NCI-H1105 treated with DMSO at 0.1 percent for 48 hours (cell line): ENCODE measurements at regions not wholly inside any gene's neighbourhood (a gene's known extent, or its start where the extent isn't known, plus 50 kb on each side); places are given as distances from the start of the nearest gene placed in this dataset.
"Not testable (repeated sequence)": the region's sequence is repeated elsewhere in the genome, so short reads cannot be mapped to it uniquely, and the experiment has no call there.

Experiments used
- DNase-seq: peaks from one replicate; lab custom pipeline; 2025; lab: John Stamatoyannopoulos, UW

DNA sequence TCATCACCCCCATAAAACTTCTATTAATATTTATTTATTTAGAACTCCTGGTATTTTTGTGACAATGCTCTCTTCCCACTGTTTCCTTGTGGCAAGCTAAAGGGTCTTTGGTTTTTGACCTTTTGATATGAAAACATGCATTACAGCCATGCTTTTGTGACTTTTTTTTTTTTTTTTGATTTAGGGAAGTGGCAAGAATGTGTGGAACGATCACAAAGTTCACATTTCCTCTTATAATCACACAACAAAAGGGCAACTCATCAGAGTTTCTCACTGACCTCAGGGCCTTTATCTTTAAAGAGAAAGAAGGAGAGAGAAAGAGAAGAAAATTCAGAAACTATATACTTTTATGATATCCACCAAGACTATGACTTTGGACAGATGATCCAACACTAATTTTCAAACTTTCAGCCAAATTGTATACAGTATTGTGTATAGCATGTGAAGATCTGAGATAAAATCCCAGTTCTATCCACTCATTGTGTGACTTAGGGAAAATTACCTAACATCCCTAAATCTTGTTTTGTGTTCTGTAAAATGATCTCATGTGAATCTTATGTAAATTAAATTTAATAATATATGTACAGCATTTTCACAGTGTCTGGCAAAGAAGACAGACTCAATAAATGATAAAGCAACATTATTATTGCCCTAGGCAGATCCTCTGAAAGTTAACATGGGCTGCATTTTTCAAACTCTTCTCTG lies 106.8 kb upstream of the MARCKS start:
- DNase-seq, result no peak

DNA sequence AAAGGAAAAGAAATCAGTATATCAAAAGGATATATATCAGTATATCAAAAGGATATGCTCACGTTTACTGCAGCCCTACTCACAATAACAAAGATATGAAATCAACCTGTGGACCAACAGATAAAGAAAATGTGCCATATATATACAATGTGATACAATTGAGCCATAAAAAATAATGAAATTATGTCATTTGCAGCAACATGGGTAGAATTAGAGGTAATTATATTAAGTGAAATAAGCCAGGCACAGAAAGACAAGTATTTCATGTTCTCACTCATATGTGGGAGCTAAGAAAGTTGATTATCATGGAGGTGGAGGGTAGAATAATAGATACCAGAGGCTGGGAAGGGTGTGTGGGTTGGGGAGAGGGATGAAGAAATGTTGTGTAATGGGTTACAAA lies 102.9 kb upstream of the MARCKS start:
- no peak for DNase-seq

DNA sequence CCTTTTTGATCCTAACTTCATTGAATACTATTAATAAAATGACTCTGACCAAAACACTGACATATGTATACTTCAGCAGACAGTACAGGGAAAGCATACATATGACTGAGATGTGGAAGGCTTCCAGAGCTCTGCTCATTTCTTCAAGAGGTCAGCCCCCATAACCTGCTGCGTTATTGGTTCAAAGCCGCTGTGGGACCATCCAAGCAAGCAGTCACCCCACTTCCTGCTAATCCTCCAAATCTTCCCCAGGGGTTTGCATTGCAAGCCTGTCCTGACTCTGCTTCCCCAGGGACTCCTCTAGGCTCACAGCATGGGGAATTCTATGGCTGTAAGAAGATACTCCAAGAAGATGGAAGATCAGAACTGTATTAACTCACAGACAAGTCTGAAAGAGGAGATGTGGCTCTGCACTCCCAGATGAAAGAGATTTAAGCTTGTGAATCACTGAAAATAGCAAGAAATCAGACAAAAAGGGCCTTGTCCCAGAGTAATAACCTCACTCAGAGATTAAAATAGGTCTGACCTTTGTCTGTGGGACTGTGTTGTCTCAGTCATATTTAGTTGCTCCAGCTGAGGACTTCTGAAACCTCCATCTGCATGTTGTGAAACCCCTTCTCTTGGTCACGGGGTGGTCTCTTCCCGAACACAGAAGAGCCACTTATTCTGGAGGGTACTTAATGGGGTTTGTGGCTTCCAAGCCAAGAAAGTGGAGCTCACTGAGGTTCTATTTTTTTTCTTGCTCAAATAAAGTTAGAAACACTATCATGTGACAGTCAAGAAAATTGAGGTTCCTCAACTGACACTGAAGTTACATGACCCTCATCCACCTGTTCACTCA lies 101.5 kb upstream of the MARCKS start:
- no peak for DNase-seq

DNA sequence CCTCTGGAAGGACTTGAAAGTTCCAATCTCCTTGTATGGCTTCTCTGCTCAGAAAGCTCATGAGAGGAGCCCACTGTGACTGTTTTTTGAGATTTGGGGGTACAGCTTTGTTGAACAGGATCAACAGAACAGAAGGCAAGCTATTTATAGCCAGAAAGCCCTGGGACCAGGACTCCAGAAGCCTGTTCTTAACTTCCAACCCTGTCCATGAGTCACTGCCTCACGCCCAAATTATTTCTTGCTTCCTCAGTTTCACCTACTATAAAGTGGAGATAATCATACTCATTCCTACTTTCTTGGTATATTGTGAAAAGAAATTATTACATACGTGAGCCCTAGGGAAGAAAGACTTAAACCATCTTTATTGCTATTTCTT lies 100.9 kb upstream of the MARCKS start:
- no peak for DNase-seq

DNA sequence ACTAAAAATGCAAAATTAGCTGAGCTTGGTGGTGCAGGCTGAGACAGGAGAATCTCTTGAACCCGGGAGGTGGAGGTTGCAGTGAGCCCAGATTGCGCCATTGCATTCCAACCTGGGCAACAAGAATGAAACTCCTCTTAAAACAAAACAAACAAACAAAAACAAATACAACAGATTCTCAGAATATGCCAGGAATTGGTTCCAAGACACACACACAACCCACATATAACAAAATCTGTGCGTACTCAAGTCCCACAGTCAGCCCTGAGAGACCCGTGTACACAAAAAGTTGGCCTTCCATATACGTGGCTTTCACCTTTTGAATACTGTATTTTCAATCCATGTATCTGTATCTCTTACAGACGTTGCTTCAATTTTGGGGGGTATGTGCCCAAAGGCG lies 98.9 kb upstream of the MARCKS start:
- DNase-seq, result no peak

DNA sequence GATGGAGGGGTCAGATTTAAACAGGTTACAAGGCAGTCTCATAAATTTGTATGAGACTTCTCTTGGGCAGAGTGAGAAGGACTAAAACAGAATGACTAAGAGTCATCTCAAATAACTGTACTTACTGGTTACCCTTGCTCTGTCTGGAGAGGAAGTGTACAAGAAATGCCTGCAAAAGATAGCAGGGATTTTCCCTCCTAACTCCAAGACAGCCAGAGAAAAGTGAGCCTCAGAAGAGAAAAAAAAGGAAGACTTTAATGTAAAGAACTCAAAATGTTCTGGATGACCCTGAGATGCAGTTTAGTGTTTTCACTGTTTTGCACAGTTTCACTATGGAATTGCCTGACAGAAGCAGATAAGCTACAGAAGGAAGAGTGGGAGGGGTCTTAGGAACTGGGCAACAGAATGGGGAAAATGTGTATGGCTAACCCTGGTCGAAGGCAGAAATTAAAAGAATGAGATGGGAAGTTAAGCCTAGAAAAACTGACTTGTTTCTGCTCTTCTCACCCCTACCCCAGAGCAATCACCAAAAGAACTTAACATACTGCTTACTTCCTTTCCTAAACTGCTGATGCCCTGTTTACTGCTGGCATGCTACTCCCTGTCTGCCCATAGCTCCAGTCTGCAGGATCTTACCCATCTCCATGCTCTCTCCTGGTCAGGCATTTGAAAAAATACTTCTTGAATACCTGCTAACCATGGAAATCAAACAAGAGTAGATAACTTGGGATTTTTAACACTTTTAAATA lies 98.1 kb upstream of the MARCKS start:
- no peak for DNase-seq

DNA sequence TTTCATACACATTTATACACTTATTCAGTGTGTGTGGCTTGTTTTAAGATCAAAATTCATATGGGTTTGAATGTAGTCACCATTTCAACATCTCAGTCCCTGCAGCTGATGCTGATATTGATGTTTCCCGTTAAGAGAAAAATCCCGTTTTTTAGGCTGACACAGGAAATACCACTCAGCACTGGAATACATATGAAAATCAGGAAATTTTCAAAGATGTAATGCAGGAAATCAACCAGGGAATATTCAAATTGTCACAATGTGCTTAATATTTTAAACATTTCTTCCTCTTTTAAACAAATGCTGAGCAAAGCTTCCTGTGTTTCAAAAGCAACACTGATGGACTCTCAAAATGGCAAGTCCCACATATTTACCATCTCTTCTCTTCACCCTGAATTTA lies 94.5 kb upstream of the MARCKS start:
- DNase-seq, result no peak

DNA sequence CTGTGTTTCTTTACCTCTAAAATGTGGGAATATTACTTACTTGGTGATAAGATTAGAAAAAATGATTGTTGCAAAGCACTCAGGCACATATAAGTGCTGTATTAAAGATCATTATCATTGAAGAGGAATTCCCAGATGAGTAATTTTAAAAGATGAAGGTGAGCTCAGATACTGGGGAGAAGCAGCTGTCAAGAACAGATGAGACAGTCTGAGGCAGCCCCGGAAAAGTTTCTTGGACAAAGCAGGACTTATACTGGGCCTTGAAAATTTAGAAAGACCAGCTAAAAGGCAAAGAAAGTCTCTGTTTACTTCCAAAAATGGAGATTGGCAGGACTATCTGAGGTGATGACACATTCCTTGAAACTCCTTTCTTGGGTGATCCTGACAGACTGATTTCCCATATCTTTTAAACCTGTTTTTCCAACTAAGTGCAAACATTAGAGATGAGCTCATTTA lies 93.8 kb upstream of the MARCKS start:
- no peak for DNase-seq

DNA sequence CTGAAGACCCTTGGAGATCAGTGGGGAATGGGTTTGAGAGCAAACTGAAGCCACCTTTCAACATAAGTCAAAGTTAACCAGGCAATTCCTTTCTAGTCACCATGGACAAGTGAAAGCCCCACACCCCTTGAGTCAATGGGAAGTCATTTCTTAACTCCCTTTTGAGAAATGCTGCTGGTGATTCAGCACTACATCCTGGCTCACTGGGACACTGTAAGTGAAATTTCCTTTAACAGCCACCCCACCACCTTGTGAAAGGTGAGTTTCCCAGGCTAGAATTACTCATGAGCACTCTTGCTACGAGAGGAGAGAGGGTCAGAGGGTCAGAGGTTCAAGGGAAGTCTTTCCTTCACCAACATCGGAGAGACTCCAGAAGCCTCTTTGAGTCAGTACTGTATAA lies 93.3 kb upstream of the MARCKS start:
- no peak for DNase-seq

DNA sequence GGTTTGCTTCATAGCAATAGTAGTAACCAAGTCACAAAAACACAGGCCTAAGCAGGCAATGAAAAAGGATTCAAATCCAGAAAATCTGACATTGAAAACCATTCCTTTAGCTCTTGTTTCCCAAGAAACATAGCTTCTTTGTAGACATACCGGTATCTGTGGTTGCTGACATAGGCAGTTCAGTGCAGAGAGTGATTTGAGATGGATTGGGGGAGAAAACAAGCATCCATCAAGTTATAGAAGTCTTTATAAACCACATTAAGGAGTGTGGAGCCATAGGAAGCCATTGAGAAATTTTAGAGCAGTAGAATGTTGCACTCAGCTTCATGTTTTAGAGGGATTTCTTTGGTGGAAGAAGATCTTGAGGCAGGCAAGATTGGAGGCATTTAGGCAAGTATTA lies 91.2 kb upstream of the MARCKS start:
- no peak for DNase-seq

DNA sequence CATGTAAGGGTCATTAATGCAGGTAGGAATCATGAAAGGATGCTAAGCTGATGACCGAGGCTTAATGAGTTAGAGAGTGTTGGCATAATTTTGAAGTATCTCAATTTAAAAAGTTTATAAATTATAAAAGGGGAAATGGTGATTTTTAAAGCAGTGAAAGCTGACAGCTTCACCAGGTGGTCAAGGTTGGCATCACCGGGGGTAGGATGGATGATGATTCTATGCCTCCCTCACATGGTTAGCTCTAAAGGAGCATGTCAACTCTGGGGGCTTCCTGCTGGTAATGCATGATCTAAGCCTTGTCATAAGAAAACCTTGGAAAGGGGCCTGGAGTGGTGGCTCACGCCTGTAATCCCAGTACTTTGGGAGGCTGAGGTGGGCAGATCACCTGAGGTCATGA lies 89.2 kb upstream of the MARCKS start:
- no peak for DNase-seq

DNA sequence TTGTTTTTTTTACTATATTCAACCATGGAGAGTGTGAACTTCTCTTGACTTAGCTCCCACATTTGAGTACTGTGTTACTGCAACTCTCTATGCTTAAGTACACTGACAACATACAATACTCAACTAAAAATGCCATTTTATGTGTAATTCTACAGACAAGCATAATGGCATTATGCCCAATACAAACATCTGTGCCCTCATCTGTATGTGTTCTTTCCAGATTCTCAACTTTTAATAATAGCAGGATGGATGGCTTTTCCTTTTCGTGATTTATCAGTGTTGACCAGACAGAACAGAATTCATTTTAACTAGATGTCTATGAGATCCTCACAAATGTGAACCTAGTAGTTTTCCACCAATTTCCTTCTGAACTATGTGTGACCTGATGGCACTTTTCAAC lies 84.2 kb upstream of the MARCKS start:
- DNase-seq, result no peak

DNA sequence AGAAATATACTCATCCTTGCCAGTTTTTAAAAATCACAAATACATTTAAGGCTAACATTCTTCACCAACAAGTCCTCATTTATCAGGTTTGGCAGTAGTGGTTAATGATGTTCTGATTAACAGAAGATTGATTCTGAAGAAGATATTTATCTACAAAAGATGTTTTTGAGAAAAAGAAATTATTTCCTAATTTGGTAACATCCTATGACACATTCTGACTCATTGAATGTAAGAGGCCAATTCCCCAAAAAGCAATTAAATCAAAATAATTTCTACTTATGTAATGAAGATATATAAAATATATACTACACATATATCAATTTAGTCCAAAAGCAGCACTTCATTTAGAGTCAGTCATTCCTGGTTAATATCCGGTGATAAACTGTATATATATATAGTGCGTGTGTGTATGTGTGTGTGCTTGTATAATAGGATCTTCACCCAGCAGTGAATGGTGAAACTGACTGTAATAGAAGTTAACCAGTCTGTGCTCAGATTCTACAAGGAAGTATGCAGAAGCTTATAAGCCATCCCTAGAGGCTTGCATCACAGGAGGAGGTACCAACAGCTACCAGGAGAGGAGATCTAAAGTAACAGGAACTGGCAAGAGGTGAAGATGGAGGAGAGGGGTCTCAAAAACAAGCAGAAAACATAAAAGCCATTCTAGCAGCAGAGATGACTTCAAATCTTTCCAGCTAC lies 82.9 kb upstream of the MARCKS start:
- DNase-seq, result no peak

DNA sequence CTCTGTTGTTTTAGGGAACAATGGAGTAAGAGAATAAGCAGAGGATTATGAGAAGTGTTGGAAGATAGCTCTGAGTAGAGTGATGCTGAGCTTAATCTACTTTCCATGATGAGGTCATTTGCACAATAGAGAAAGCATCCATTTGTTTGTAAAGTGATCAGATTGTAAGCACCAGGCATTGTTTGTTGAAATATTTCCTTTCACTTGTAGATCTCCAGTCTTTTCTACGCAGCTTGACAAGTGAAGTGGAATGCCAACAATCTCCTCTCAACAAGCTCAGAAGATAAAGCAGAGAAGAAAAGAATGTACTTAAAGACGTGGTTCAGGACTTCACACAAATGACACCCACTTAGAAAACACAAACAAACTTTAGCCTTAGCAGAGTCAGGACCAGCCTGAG lies 80.1 kb upstream of the MARCKS start:
- no peak for DNase-seq

DNA sequence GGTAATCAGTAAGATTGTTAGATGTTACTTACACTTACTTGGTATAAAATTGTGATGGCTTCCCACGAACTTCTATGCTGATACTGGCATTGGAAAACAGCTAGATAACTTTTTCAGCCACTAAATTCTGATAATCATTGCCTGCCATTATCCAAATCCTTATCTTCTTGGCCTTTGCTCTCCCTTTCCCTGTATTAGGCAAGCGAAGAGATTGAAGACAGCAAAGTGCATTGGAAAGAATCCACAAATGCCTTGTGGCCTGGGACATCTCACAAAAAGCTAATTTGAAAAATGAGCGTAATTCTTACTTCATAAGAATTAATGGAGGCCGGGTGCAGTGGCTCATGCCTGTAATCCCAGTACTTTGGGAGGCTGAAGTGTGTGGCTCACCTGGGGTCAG lies 79.5 kb upstream of the MARCKS start:
- DNase-seq, result no peak

DNA sequence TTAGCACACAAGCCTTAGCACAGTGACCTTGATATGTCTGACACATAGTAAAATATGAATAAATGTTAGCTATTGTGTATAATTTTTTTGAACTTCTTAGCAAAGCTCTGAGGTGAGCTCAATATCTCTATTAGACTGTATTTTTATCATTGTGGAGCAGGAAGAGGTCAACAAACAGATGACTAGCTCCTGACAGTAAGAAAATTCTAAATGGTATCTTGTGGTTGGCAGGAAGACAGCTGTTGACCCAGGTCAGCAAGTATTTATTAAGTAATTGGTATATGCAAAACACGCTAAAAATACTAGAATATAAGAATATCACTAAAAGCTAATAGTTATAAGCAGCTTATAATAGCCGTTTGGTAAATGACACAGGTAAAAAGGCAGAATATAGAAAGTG lies 77.5 kb upstream of the MARCKS start:
- no peak for DNase-seq

DNA sequence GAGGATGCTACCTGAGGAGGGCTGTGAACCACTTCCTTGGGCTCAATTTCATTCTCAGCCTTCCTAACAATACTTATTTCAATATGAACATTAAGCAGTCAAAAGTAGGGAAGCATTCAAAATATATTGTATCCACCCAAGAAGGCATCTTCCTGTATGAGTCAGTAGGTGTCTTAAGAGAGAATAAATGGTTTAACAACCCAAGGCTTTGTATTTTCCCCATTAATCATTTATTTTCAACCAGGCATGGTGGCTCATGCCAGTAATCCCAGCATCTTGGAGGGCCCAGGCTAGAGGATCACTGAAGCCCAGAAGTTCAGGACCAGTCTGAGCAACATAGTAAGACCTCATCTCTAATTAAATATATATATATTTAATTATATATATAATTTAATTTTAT lies 74.5 kb upstream of the MARCKS start:
- no peak for DNase-seq

DNA sequence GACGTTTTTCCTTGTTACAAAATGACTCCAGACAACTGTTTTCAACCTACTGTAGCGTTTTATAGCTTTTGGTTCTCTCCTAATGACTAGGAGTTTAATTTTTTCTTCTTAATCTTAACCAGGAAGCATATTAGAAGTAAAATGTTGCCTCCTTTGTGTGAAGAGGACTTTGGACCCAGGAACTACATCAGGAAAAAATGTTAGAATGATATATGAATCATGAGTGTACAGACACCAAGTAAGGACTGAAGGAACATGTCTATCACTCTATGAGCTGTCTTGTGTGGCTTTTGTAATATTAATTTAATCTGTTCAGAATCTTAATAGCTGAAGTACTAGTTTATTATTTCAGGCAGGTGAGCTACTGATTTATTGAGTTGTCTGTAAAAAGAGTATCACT lies 71.0 kb upstream of the MARCKS start:
- DNase-seq, result no peak

DNA sequence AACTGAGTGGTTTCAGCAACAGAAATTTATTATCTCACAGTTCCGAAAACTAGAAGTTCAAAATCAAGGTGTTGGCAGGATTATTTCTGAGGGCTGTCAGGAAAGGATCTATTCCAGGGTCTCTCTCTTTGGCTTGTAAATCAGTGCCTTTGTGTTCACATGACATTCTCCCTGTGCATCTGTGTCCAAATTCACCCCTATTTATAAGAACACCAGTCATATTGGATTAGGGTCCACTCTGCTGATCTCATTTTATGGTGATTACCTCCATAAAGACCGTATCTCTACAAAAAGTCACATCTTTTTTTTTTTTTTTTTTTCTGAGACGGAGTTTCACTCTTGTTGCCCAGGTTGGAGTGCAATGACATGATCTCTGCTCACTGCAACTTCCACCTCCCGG lies 68.6 kb upstream of the MARCKS start:
- DNase-seq, result no peak

DNA sequence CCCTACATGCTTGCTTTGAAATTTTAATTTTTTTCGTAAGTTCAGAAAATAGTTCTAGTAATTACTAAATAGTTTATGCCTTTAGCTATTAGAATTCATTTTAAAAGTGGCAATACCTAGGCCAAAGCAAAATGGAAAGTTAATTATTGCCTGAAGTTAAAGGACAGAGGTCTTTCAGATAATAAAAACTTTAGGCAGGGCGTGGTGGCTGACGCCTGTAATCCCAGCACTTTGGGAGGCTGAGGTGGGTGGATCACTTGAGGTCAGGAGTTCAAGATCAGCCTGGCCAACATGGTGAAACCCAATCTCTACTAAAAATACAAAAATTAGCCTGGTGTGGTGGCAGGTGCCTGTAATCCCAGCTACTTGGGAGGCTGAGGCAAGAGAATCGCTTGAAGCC lies 65.9 kb upstream of the MARCKS start:
- DNase-seq, result not testable (repeated sequence)

DNA sequence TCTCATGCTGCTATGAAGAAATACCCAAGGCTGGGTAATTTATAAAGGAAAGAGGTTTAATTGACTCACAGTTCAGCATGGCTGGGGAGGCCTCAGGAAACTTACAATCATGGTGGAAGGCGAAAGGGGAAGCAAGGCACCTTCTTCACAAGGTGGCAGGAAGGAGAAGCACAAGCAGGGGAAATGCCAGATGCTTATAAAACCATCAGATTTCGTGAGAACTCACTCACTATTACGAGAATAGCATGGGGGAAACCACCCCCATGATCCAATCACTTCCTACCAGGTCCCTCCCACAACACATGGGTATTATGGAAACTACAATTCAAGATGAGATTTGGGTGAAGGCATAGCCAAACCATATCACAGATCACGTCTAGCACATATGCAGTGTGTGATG lies 61.8 kb upstream of the MARCKS start:
- not testable (repeated sequence) for DNase-seq

DNA sequence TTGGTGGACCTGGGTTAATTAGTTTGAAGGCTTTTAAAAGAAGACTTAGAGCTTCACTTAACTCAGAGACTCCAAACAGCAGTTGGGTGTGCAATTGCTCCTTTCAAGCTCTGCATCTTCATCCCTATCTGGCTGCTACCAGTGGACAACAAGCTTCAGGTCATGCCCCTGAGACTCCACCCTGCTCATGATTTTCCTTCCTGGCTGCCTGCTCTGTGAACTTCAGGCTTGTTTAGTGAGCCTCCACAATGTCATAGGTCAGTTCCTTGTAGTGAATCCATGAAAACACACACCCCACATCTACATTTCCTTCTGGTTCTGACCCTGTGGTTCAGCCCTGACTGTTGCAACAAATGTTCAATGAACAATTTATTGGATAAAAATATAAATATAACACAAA lies 61.1 kb upstream of the MARCKS start:
- DNase-seq, result no peak
